Thyroid gland (tissue), 4 donors: ENCODE measurements at regions not wholly inside any gene's neighbourhood (a gene's known extent, or its start where the extent isn't known, plus 50 kb on each side); places are given as distances from the start of the nearest gene placed in this dataset.

Experiments used
- POLR2A ChIP-seq, 2 donors: fragments of 450-650 bp; IDR thresholded peaks; one replicate each; pipeline ENCODE4 v1.6.1; 2017; ENCODE audit warnings: antibody characterized with exemption in 2 of 2, mild to moderate bottlenecking in 2 of 2, moderate library complexity in 1 of 2
- TF ChIP-seq, protein P1 (sequence below), 6 experiments: fragments of 200-600 bp in 3 of 6; fragments of 450-650 bp in 3 of 6; sonication (generic) in 3 of 6; IDR thresholded peaks; one replicate each; pipeline ENCODE4 v1.5.1; 2016 to 2019; ENCODE audit warnings: antibody characterized with exemption in 6 of 6, mild to moderate bottlenecking in 2 of 6, inconsistent platforms in 1 of 6, moderate library complexity in 1 of 6

DNA sequence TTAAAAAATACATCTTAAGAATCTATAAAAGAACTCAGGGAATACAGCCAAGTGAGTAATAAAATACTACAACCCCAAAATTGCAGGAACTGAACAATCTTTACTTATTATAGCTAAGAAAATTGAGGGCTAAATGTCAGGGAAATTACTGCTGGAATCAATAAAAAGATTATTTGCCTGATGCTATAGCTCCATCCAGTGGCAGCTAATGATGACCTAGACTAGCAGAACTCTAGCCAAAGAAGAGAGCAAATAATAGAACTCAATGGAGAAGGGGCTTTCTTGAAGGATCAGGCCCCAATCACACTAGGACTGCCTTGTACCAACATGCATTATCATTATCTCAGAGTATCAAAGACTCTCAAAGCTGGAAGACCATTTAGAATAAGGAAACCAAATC is 85.0 kb upstream of the FAM241A start:
- TF ChIP-seq POLR2A (IDR thresholded peaks at IDR 0.05) = no peak
- TF ChIP-seq, protein P1, sequence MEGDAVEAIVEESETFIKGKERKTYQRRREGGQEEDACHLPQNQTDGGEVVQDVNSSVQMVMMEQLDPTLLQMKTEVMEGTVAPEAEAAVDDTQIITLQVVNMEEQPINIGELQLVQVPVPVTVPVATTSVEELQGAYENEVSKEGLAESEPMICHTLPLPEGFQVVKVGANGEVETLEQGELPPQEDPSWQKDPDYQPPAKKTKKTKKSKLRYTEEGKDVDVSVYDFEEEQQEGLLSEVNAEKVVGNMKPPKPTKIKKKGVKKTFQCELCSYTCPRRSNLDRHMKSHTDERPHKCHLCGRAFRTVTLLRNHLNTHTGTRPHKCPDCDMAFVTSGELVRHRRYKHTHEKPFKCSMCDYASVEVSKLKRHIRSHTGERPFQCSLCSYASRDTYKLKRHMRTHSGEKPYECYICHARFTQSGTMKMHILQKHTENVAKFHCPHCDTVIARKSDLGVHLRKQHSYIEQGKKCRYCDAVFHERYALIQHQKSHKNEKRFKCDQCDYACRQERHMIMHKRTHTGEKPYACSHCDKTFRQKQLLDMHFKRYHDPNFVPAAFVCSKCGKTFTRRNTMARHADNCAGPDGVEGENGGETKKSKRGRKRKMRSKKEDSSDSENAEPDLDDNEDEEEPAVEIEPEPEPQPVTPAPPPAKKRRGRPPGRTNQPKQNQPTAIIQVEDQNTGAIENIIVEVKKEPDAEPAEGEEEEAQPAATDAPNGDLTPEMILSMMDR (IDR thresholded peaks at IDR 0.05) = no peak
